ENCODE measurements at regions not wholly inside any gene's neighbourhood (a gene's known extent, or its start where the extent isn't known, plus 50 kb on each side); places are given as distances from the start of the nearest gene placed in this dataset.

GRCh38 chrX:51837451-51837850 is 56.0 kb upstream of the MAGED1 start:
- DNase-seq (ENCODE audit: low spot score in 2 of 2) = no peak
- Histone ChIP-seq H3K4me1 (peaks cover 0 to 6% (median 0%) of the 10 kb centered on the region in 4 donors), H3K4me3 (no peak overlapping the region), H3K27me3 (no peaks in the 10 kb centered on the region), H3K36me3 (no peaks in the 10 kb centered on the region), H3K27ac (peak overlapping the region in 2 of 4 donors; percentile 25 to 44), H3K9me3 (no peaks in the 10 kb centered on the region)
- WGBS, 2 donors = 48 to 55% methylated on average over 3 of the region's 3 CpGs
- TF ChIP-seq POLR2A (IDR thresholded peaks at IDR 0.05) (no peak), CTCF (IDR thresholded peaks at IDR 0.05) (no peak), EP300 (IDR thresholded peaks at IDR 0.05) (no peak)

- H3K36me3 ChIP-seq = no peaks in the 10 kb centered on the region
- WGBS, 2 donors = 27 to 39% methylated on average over 3 of the region's 3 CpGs
- H3K27ac ChIP-seq = peak overlapping the region in 2 of 4 donors; percentile 25 to 44
- DNase-seq (ENCODE audit: low spot score in 2 of 2) = peak; percentile 52 to 74
- H3K27me3 ChIP-seq = no peaks in the 10 kb centered on the region
- no peak overlapping the region for H3K4me3 ChIP-seq
- no peak for TF ChIP-seq CTCF (IDR thresholded peaks at IDR 0.05)
- no peak for TF ChIP-seq POLR2A (IDR thresholded peaks at IDR 0.05)
- no peak for TF ChIP-seq EP300 (IDR thresholded peaks at IDR 0.05)
- peaks cover 0 to 6% (median 0%) of the 10 kb centered on the region in 4 donors for H3K4me1 ChIP-seq
- H3K9me3 ChIP-seq = no peaks in the 10 kb centered on the region
Observed at GRCh38 chrX:51837921-51838320, 55.5 kb upstream of the MAGED1 start.
